22Rv1 (cell line): ENCODE measurements at regions not wholly inside any gene's neighbourhood (a gene's known extent, or its start where the extent isn't known, plus 50 kb on each side); places are given as distances from the start of the nearest gene placed in this dataset.
"Not testable (repeated sequence)": the region's sequence is repeated elsewhere in the genome, so short reads cannot be mapped to it uniquely, and the experiment has no call there.

ENCODE experiments used
- H3K27ac ChIP-seq: fragments of 450-650 bp; 2 replicates; pipeline ENCODE4 v1.5.1; 2017
- ZFX ChIP-seq: fragments of 450-650 bp; IDR thresholded peaks from 2 replicates; pipeline ENCODE4 v1.6.1; 2017; ENCODE audit warnings: antibody characterized with exemption, borderline replicate concordance
- TF ChIP-seq, protein P1 (sequence below): fragments of 450-650 bp; IDR thresholded peaks from 2 replicates; pipeline ENCODE4 v1.5.1; 2017; ENCODE audit warnings: mild to moderate bottlenecking

- TF ChIP-seq ZFX, result no peak
- TF ChIP-seq, protein P1, sequence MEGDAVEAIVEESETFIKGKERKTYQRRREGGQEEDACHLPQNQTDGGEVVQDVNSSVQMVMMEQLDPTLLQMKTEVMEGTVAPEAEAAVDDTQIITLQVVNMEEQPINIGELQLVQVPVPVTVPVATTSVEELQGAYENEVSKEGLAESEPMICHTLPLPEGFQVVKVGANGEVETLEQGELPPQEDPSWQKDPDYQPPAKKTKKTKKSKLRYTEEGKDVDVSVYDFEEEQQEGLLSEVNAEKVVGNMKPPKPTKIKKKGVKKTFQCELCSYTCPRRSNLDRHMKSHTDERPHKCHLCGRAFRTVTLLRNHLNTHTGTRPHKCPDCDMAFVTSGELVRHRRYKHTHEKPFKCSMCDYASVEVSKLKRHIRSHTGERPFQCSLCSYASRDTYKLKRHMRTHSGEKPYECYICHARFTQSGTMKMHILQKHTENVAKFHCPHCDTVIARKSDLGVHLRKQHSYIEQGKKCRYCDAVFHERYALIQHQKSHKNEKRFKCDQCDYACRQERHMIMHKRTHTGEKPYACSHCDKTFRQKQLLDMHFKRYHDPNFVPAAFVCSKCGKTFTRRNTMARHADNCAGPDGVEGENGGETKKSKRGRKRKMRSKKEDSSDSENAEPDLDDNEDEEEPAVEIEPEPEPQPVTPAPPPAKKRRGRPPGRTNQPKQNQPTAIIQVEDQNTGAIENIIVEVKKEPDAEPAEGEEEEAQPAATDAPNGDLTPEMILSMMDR, result no peak
- no peak overlapping the region for H3K27ac ChIP-seq
These were observed 549.9 kb upstream of the AMOT start for GRCh38 chrX:113390531-113390930.

GRCh38 chrX:113389846-113390245 lies 549.2 kb upstream of the AMOT start:
- TF ChIP-seq, protein P1, result no peak
- no peak for TF ChIP-seq ZFX
- no peak overlapping the region for H3K27ac ChIP-seq

GRCh38 chrX:113384628-113385027 lies 544.0 kb upstream of the AMOT start:
- H3K27ac ChIP-seq, result no peak overlapping the region
- TF ChIP-seq, protein P1, result no peak
- TF ChIP-seq ZFX, result no peak

DNA sequence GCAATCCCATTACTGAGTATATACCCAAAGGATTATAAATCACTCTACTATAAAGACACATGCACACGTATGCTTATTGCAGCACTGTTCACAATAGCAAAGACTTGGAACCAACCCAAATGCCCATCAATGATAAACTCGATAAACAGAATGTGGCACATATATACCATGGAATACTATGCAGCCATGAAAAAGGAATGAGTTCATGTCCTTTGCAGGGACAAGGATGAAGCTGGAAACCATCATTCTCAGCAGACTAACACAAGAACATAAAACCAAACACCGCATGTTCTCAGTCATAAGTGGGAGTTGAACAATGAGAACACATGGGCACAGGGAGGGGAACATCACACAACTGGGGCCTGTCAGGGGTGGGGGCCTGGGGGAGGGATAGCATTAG lies 532.8 kb upstream of the AMOT start:
- H3K27ac ChIP-seq, result not testable (repeated sequence)

DNA sequence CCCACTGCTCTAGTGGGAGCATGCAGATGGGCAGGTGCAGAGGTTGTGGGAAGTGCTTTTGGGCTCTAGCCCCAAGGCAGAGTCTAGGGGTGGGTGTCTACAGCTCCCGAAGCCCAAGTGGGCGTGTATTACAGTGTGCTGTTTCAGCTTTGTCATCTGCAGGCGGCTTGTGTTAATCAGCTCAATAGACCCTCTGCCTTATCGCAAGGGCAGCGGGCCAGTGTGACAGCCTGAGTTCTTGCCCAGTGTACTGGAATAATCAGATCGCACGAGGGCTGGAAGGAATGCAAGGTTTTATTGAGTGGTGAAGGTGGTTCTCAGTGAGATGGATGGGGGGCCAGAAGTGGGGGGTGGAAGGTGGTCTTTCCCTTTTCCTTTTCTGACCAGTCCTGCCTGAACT lies 529.4 kb upstream of the AMOT start:
- no peak overlapping the region for H3K27ac ChIP-seq
- TF ChIP-seq, protein P1, result no peak
- no peak for TF ChIP-seq ZFX

DNA sequence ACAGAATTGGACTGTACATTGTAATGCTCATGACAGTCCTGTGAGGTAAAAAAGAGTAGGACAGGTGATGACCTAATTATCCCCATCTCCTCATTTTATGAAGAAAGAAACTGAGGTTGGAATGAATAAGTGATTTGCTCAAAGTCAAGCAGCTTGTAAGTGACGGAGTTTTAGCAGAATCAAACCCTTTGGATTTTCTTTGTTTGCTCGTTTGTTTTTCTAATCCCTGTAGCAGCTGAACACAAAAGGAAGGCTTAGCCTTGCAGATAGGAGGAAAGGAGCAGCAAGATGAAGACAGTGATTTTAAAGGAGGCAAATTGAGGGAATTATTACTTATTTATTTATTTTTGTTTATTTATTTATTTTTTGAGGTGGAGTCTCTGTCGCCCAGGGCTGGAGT lies 528.4 kb upstream of the AMOT start:
- TF ChIP-seq, protein P1, result no peak
- no peak overlapping the region for H3K27ac ChIP-seq

- H3K27ac ChIP-seq, result no peak overlapping the region
- no peak for TF ChIP-seq ZFX
These were observed 512.5 kb upstream of the AMOT start for GRCh38 chrX:113353134-113353533.

GRCh38 chrX:113330416-113330815 lies 489.8 kb upstream of the AMOT start:
- TF ChIP-seq ZFX, result no peak
- TF ChIP-seq, protein P1, result no peak
- no peak overlapping the region for H3K27ac ChIP-seq

- TF ChIP-seq ZFX, result no peak
- TF ChIP-seq, protein P1, result no peak
- H3K27ac ChIP-seq, result no peak overlapping the region
These were observed 475.3 kb upstream of the AMOT start for GRCh38 chrX:113315927-113316326.
